ENCODE measurements at regions not wholly inside any gene's neighbourhood (a gene's known extent, or its start where the extent isn't known, plus 50 kb on each side); places are given as distances from the start of the nearest gene placed in this dataset.
"Not testable (repeated sequence)": the region's sequence is repeated elsewhere in the genome, so short reads cannot be mapped to it uniquely, and the experiment has no call there.

DNA sequence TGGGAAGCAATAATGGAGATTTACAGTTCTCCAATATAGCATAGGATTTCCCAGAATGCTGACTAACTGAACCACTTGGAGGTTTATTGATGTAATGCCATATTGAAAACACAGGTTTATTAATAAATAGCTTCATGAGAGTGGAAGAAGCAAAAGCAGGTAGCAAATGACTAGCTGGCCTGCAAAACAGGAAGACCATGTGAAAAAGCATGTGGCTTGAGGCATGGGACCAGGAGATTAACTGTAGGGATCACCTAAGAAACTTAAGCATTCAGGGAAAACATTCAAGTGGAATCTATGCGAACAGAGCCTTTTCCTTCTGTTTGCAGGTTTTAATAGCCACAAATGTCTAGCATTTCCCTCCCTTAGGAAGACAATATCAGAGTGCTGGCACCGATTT, 679.7 kb downstream of the ZEB2 start:
- WGBS (ENCODE audit: insufficient coverage), result no CpG with 5 or more reads among the region's 2 CpGs
- Histone ChIP-seq H3K79me2 (ENCODE audit: control insufficient read depth, insufficient read depth, low read length) (no peaks in the 10 kb centered on the region), H4K20me1 (ENCODE audit: control insufficient read depth, insufficient read depth, low read length, poor library complexity, severe bottlenecking) (no peaks in the 10 kb centered on the region), H3K4me1 (ENCODE audit: control insufficient read depth in 2 of 2, insufficient read depth in 2 of 2, low read length in 2 of 2) (no peaks in the 10 kb centered on the region), H3K9ac (ENCODE audit: low read length) (no peak overlapping the region), H3K4me2 (replicated peaks; ENCODE audit: low read depth, low read length, poor library complexity, severe bottlenecking) (no peak overlapping the region), H3K27ac (ENCODE audit: low read length in 2 of 2) (no peak overlapping the region), H3K27me3 (replicated peaks in 1 of 4; ENCODE audit: control extremely low read depth in 1 of 4, control insufficient read depth in 3 of 4, insufficient read depth in 4 of 4, low read length in 3 of 4) (no peaks in the 10 kb centered on the region), H3K9me3 (ENCODE audit: control extremely low read depth in 1 of 3, control insufficient read depth in 2 of 3, insufficient read depth in 1 of 3, low read length in 2 of 3) (no peaks in the 10 kb centered on the region), H3K4me3 (ENCODE audit: control extremely low read depth in 1 of 5, extremely low read depth in 1 of 5, insufficient read depth in 1 of 5, low read depth in 2 of 5, low read length in 4 of 5) (no peak overlapping the region), H2AFZ (ENCODE audit: insufficient read depth, low read depth, low read length, poor library complexity, severe bottlenecking) (no peak overlapping the region), H3K36me3 (replicated peaks in 1 of 2; ENCODE audit: control extremely low read depth in 1 of 2, control insufficient read depth in 1 of 2, extremely low read depth in 1 of 2, insufficient read depth in 2 of 2, low read length in 1 of 2) (no peaks in the 10 kb centered on the region)
- ChIA-PET POLR2A (no interaction called here), CTCF (no interaction called here)
- ATAC-seq (ENCODE audit: low read depth), result no peak
- Mint-ChIP-seq H3K9me3 (ENCODE audit: insufficient read depth) (no peaks in the 10 kb centered on the region), H3K27me3 (peaks cover 3% of the 10 kb centered on the region), H3K4me1 (no peaks in the 10 kb centered on the region), H3K27ac (no peak overlapping the region), H3K4me3 (no peak overlapping the region)
- intact Hi-C loops (cut with micrococcal nuclease), result no loop called here
- TF ChIP-seq, protein P1, sequence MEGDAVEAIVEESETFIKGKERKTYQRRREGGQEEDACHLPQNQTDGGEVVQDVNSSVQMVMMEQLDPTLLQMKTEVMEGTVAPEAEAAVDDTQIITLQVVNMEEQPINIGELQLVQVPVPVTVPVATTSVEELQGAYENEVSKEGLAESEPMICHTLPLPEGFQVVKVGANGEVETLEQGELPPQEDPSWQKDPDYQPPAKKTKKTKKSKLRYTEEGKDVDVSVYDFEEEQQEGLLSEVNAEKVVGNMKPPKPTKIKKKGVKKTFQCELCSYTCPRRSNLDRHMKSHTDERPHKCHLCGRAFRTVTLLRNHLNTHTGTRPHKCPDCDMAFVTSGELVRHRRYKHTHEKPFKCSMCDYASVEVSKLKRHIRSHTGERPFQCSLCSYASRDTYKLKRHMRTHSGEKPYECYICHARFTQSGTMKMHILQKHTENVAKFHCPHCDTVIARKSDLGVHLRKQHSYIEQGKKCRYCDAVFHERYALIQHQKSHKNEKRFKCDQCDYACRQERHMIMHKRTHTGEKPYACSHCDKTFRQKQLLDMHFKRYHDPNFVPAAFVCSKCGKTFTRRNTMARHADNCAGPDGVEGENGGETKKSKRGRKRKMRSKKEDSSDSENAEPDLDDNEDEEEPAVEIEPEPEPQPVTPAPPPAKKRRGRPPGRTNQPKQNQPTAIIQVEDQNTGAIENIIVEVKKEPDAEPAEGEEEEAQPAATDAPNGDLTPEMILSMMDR (IDR thresholded peaks at IDR 0.05), result no peak
- TF ChIP-seq EZH2 (IDR thresholded peaks at IDR 0.05; ENCODE audit: borderline replicate concordance, insufficient read depth, low read depth, low read length, poor library complexity, severe bottlenecking), result no peak
- no peak for DNase-seq

DNA sequence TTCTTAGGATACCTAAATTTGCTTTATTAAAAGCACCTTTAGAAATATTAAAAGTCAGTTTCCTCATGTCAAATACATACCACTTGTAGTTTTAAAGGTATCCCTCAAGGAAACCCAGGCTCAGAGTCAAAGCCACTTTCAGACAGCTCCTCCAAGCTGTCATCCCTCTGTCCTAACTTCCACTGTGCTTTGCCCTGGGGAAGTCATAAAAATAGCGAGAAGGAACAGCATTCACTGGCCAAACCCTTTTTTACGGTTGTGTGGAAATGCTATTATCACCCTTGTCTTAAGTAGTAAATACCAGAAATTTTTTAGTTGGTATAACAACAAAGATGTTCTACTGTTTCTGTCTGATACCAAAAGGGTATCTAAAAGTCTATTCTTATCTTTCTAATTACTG, 680.5 kb downstream of the ZEB2 start:
- Histone ChIP-seq H3K27ac (ENCODE audit: low read length in 2 of 2) (no peak overlapping the region), H3K9me3 (ENCODE audit: control extremely low read depth in 1 of 3, control insufficient read depth in 2 of 3, insufficient read depth in 1 of 3, low read length in 2 of 3) (no peaks in the 10 kb centered on the region), H3K4me1 (ENCODE audit: control insufficient read depth in 2 of 2, insufficient read depth in 2 of 2, low read length in 2 of 2) (no peaks in the 10 kb centered on the region), H3K27me3 (replicated peaks in 1 of 4; ENCODE audit: control extremely low read depth in 1 of 4, control insufficient read depth in 3 of 4, insufficient read depth in 4 of 4, low read length in 3 of 4) (no peaks in the 10 kb centered on the region), H4K20me1 (ENCODE audit: control insufficient read depth, insufficient read depth, low read length, poor library complexity, severe bottlenecking) (no peaks in the 10 kb centered on the region), H2AFZ (ENCODE audit: insufficient read depth, low read depth, low read length, poor library complexity, severe bottlenecking) (no peak overlapping the region), H3K9ac (ENCODE audit: low read length) (no peak overlapping the region), H3K4me3 (ENCODE audit: control extremely low read depth in 1 of 5, extremely low read depth in 1 of 5, insufficient read depth in 1 of 5, low read depth in 2 of 5, low read length in 4 of 5) (no peak overlapping the region), H3K4me2 (replicated peaks; ENCODE audit: low read depth, low read length, poor library complexity, severe bottlenecking) (no peak overlapping the region), H3K36me3 (replicated peaks in 1 of 2; ENCODE audit: control extremely low read depth in 1 of 2, control insufficient read depth in 1 of 2, extremely low read depth in 1 of 2, insufficient read depth in 2 of 2, low read length in 1 of 2) (no peaks in the 10 kb centered on the region), H3K79me2 (ENCODE audit: control insufficient read depth, insufficient read depth, low read length) (no peaks in the 10 kb centered on the region)
- ChIA-PET CTCF (interaction anchor here (0.7 kb wide), 1 partner anchor 332 kb away, joined by 3 read pairs; no protein-coding TSS in a partner anchor), POLR2A (no interaction called here)
- no peaks in the 10 kb centered on the region for H3K9me3 Mint-ChIP-seq (ENCODE audit: insufficient read depth)
- WGBS (ENCODE audit: insufficient coverage), result no CpG with 5 or more reads among the region's 2 CpGs
- no peak for DNase-seq
- no peak for ATAC-seq (ENCODE audit: low read depth)
- intact Hi-C loops (cut with micrococcal nuclease), result no loop called here
- H3K27ac Mint-ChIP-seq, result no peak overlapping the region
- no peak overlapping the region for H3K4me3 Mint-ChIP-seq
- no peak for TF ChIP-seq EZH2 (IDR thresholded peaks at IDR 0.05; ENCODE audit: borderline replicate concordance, insufficient read depth, low read depth, low read length, poor library complexity, severe bottlenecking)
- TF ChIP-seq, protein P1 (IDR thresholded peaks at IDR 0.05), result no peak
- no peaks in the 10 kb centered on the region for H3K4me1 Mint-ChIP-seq
- H3K27me3 Mint-ChIP-seq, result peaks cover 3% of the 10 kb centered on the region

GRCh38 chr2:143837055-143837454, 682.9 kb downstream of the ZEB2 start:
- H3K27ac ChIP-seq (ENCODE audit: low read length in 2 of 2); H3K4me3 ChIP-seq (ENCODE audit: control extremely low read depth in 1 of 5, extremely low read depth in 1 of 5, insufficient read depth in 1 of 5, low read depth in 2 of 5, low read length in 4 of 5); DNase-seq; H3K9me3 ChIP-seq (ENCODE audit: control extremely low read depth in 1 of 3, control insufficient read depth in 2 of 3, insufficient read depth in 1 of 3, low read length in 2 of 3); H3K79me2 ChIP-seq (ENCODE audit: control insufficient read depth, insufficient read depth, low read length); H3K9ac ChIP-seq (ENCODE audit: low read length); H3K4me2 ChIP-seq (replicated peaks; ENCODE audit: low read depth, low read length, poor library complexity, severe bottlenecking); intact Hi-C loops (cut with micrococcal nuclease); H3K36me3 ChIP-seq (replicated peaks in 1 of 2; ENCODE audit: control extremely low read depth in 1 of 2, control insufficient read depth in 1 of 2, extremely low read depth in 1 of 2, insufficient read depth in 2 of 2, low read length in 1 of 2); POLR2A ChIA-PET; CTCF ChIA-PET; H2AFZ ChIP-seq (ENCODE audit: insufficient read depth, low read depth, low read length, poor library complexity, severe bottlenecking); H3K27me3 Mint-ChIP-seq; H3K27ac Mint-ChIP-seq; H3K9me3 Mint-ChIP-seq (ENCODE audit: insufficient read depth); H4K20me1 ChIP-seq (ENCODE audit: control insufficient read depth, insufficient read depth, low read length, poor library complexity, severe bottlenecking); H3K4me3 Mint-ChIP-seq; H3K4me1 ChIP-seq (ENCODE audit: control insufficient read depth in 2 of 2, insufficient read depth in 2 of 2, low read length in 2 of 2); H3K4me1 Mint-ChIP-seq; H3K27me3 ChIP-seq (replicated peaks in 1 of 4; ENCODE audit: control extremely low read depth in 1 of 4, control insufficient read depth in 3 of 4, insufficient read depth in 4 of 4, low read length in 3 of 4); ATAC-seq (ENCODE audit: low read depth): not testable (repeated sequence)
